ENCODE measurements at regions not wholly inside any gene's neighbourhood (a gene's known extent, or its start where the extent isn't known, plus 50 kb on each side); places are given as distances from the start of the nearest gene placed in this dataset.

GRCh38 chr5:164048359-164048926 is 543.0 kb downstream of the MAT2B start:
- Histone ChIP-seq H3K27me3 (ENCODE audit: insufficient read depth, low read length) (no peaks in the 10 kb centered on the region), H2AFZ (ENCODE audit: low read length) (no peak overlapping the region), H3K27ac (ENCODE audit: low read depth, low read length, poor library complexity, severe bottlenecking) (no peak overlapping the region), H3K36me3 (ENCODE audit: insufficient read depth, low read length) (no peaks in the 10 kb centered on the region), H3K9me2 (ENCODE audit: low read depth, low read length) (no peaks in the 10 kb centered on the region), H3K9me3 (ENCODE audit: low read length) (no peaks in the 10 kb centered on the region), H3K9ac (ENCODE audit: low read length) (no peak overlapping the region), H3K4me3 (ENCODE audit: low read depth, low read length, poor library complexity, severe bottlenecking) (no peak overlapping the region), H3K4me2 (ENCODE audit: low read length) (no peak overlapping the region), H3F3A (ENCODE audit: insufficient read depth, low read length) (no peaks in the 10 kb centered on the region), H4K20me1 (ENCODE audit: insufficient read depth, low read length) (no peaks in the 10 kb centered on the region), H3K79me2 (ENCODE audit: insufficient read depth, low read length) (no peaks in the 10 kb centered on the region), H3K4me1 (ENCODE audit: insufficient read depth, low read length, severe bottlenecking) (no peaks in the 10 kb centered on the region)
- TF ChIP-seq CTCF (IDR thresholded peaks at IDR 0.05; ENCODE audit: low read length) (peak; percentile 24; the same call in 1 of the 2 replicates), EZH2 (IDR thresholded peaks at IDR 0.05; ENCODE audit: borderline replicate concordance, low read length) (no peak)

- Histone ChIP-seq H2AFZ (ENCODE audit: low read length) (no peak overlapping the region), H3K27me3 (ENCODE audit: insufficient read depth, low read length) (no peaks in the 10 kb centered on the region), H3K79me2 (ENCODE audit: insufficient read depth, low read length) (no peaks in the 10 kb centered on the region), H3K9me3 (ENCODE audit: low read length) (no peaks in the 10 kb centered on the region), H3K27ac (ENCODE audit: low read depth, low read length, poor library complexity, severe bottlenecking) (no peak overlapping the region), H3K4me2 (ENCODE audit: low read length) (no peak overlapping the region), H3F3A (ENCODE audit: insufficient read depth, low read length) (no peaks in the 10 kb centered on the region), H3K9me2 (ENCODE audit: low read depth, low read length) (no peaks in the 10 kb centered on the region), H4K20me1 (ENCODE audit: insufficient read depth, low read length) (no peaks in the 10 kb centered on the region), H3K4me3 (ENCODE audit: low read depth, low read length, poor library complexity, severe bottlenecking) (no peak overlapping the region), H3K4me1 (ENCODE audit: insufficient read depth, low read length, severe bottlenecking) (no peaks in the 10 kb centered on the region), H3K9ac (ENCODE audit: low read length) (no peak overlapping the region), H3K36me3 (ENCODE audit: insufficient read depth, low read length) (no peaks in the 10 kb centered on the region)
- TF ChIP-seq EZH2 (IDR thresholded peaks at IDR 0.05; ENCODE audit: borderline replicate concordance, low read length) (no peak), CTCF (IDR thresholded peaks at IDR 0.05; ENCODE audit: low read length) (no peak)
Observed at GRCh38 chr5:164051745-164052144, 546.3 kb downstream of the MAT2B start.

GRCh38 chr5:164052536-164053093 is 547.2 kb downstream of the MAT2B start:
- no peak overlapping the region for H3K4me3 ChIP-seq (ENCODE audit: low read depth, low read length, poor library complexity, severe bottlenecking)
- H3K36me3 ChIP-seq (ENCODE audit: insufficient read depth, low read length) = no peaks in the 10 kb centered on the region
- TF ChIP-seq EZH2 (IDR thresholded peaks at IDR 0.05; ENCODE audit: borderline replicate concordance, low read length) = no peak
- TF ChIP-seq CTCF (IDR thresholded peaks at IDR 0.05; ENCODE audit: low read length) = no peak
- no peaks in the 10 kb centered on the region for H3F3A ChIP-seq (ENCODE audit: insufficient read depth, low read length)
- H3K27ac ChIP-seq (ENCODE audit: low read depth, low read length, poor library complexity, severe bottlenecking) = no peak overlapping the region
- H3K9ac ChIP-seq (ENCODE audit: low read length) = no peak overlapping the region
- H3K27me3 ChIP-seq (ENCODE audit: insufficient read depth, low read length) = no peaks in the 10 kb centered on the region
- H3K79me2 ChIP-seq (ENCODE audit: insufficient read depth, low read length) = no peaks in the 10 kb centered on the region
- no peaks in the 10 kb centered on the region for H3K9me2 ChIP-seq (ENCODE audit: low read depth, low read length)
- H3K4me1 ChIP-seq (ENCODE audit: insufficient read depth, low read length, severe bottlenecking) = no peaks in the 10 kb centered on the region
- H4K20me1 ChIP-seq (ENCODE audit: insufficient read depth, low read length) = no peaks in the 10 kb centered on the region
- no peaks in the 10 kb centered on the region for H3K9me3 ChIP-seq (ENCODE audit: low read length)
- H2AFZ ChIP-seq (ENCODE audit: low read length) = no peak overlapping the region
- no peak overlapping the region for H3K4me2 ChIP-seq (ENCODE audit: low read length)
